Stimulated activated naive B cell treated with anti-CD40 and anti-IgM and Interleukin-4, amounts not matched to agents 10 μg/mL and 1 μg/mL and 100 μg/mL, for 72 hours (primary cell): ENCODE measurements at regions not wholly inside any gene's neighbourhood (a gene's known extent, or its start where the extent isn't known, plus 50 kb on each side); places are given as distances from the start of the nearest gene placed in this dataset.
"Not testable (repeated sequence)": the region's sequence is repeated elsewhere in the genome, so short reads cannot be mapped to it uniquely, and the experiment has no call there.

Experiments
- ATAC-seq, 2 donors: fragments of 150-1000 bp; cut with Tn5 transposase; replicated peaks; 2 replicates each; pipeline ENCODE4 v1.10.0; 2021; ENCODE audit warnings: moderate library complexity in 1 of 2
- DNase-seq: peaks from one replicate; pipeline ENCODE4 v3.0.0; 2021
- H3K27ac Mint-ChIP-seq: one replicate; pipeline ENCODE4 v1.8.0; 2022; ENCODE audit warnings: mild to moderate bottlenecking, mixed read lengths
- H3K27me3 Mint-ChIP-seq, 2 donors: one replicate each; pipeline ENCODE4 v1.8.0; 2022; ENCODE audit warnings: mixed read lengths in 2 of 2
- H3K36me3 Mint-ChIP-seq, 2 donors: one replicate each; pipeline ENCODE4 v1.8.0; 2022; ENCODE audit warnings: mixed read lengths in 2 of 2, mild to moderate bottlenecking in 1 of 2
- H3K4me1 Mint-ChIP-seq, 2 donors: one replicate each; pipeline ENCODE4 v1.8.0; 2022; ENCODE audit warnings: mixed read lengths in 2 of 2, mild to moderate bottlenecking in 1 of 2
- H3K4me3 Mint-ChIP-seq, 2 donors: one replicate each; pipeline ENCODE4 v1.8.0; 2022; ENCODE audit warnings: mild to moderate bottlenecking in 2 of 2, mixed read lengths in 2 of 2, moderate library complexity in 1 of 2
- H3K9me3 Mint-ChIP-seq, 2 donors: one replicate each; pipeline ENCODE4 v1.8.0; 2022; ENCODE audit warnings: mixed read lengths in 2 of 2, mild to moderate bottlenecking in 1 of 2

- Mint-ChIP-seq H3K4me1 (no peaks in the 10 kb centered on the region), H3K27ac (no peak overlapping the region), H3K9me3 (no peaks in the 10 kb centered on the region), H3K4me3 (no peak overlapping the region), H3K36me3 (no peaks in the 10 kb centered on the region), H3K27me3 (peaks cover 14 to 25% of the 10 kb centered on the region in 2 donors)
- no peak for DNase-seq
- ATAC-seq: no peak
Observed at GRCh38 chr9:96065482-96066251, 190.2 kb downstream of the ERCC6L2 start.

- H3K27ac Mint-ChIP-seq: no peak overlapping the region
Observed at GRCh38 chr9:96064826-96065481, 189.5 kb downstream of the ERCC6L2 start.

DNA sequence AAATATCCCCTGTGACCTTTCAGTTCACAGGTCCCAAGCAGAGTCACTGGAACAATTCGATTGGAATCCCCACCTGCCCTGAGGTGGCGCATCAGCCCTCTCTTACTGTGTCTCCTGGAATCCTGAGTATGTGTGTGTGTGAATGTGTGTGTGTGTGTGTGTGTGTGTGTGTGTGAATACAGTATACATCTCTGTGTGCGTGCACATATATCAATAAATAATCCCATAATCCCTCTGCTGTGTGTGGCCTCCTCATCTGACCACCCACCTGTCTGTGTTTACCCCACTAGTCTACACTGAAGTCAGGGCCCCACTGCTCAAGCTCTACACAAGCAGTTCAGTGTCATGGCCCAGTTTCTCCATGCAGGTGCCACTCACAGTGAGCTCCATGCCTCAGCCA, 187.4 kb downstream of the ERCC6L2 start:
- H3K9me3 Mint-ChIP-seq: peaks cover 2 to 4% of the 10 kb centered on the region in 2 donors
- DNase-seq: no peak
- no peak for ATAC-seq
- H3K36me3 Mint-ChIP-seq: no peaks in the 10 kb centered on the region
- peaks cover 8 to 38% of the 10 kb centered on the region in 2 donors for H3K27me3 Mint-ChIP-seq
- no peak overlapping the region for H3K4me3 Mint-ChIP-seq
- H3K4me1 Mint-ChIP-seq: no peaks in the 10 kb centered on the region
- no peak overlapping the region for H3K27ac Mint-ChIP-seq

More at GRCh38 chr9:96064826-96065481, 189.5 kb downstream of the ERCC6L2 start:
- ATAC-seq: no peak
- no peak overlapping the region for H3K4me3 Mint-ChIP-seq
- peaks cover 11 to 26% of the 10 kb centered on the region in 2 donors for H3K27me3 Mint-ChIP-seq
- no peak for DNase-seq
- H3K4me1 Mint-ChIP-seq: no peaks in the 10 kb centered on the region
- H3K9me3 Mint-ChIP-seq: no peaks in the 10 kb centered on the region
- H3K36me3 Mint-ChIP-seq: no peaks in the 10 kb centered on the region

- no peaks in the 10 kb centered on the region for H3K4me1 Mint-ChIP-seq
- H3K9me3 Mint-ChIP-seq: peaks cover 2 to 4% of the 10 kb centered on the region in 2 donors
- no peak overlapping the region for H3K4me3 Mint-ChIP-seq
- no peak for ATAC-seq
- H3K27me3 Mint-ChIP-seq: peaks cover 8 to 42% of the 10 kb centered on the region in 2 donors
- no peak for DNase-seq
- H3K36me3 Mint-ChIP-seq: no peaks in the 10 kb centered on the region
- no peak overlapping the region for H3K27ac Mint-ChIP-seq
Observed at GRCh38 chr9:96062031-96062430, 186.5 kb downstream of the ERCC6L2 start.

- Mint-ChIP-seq H3K27me3 (peaks cover 8 to 42% of the 10 kb centered on the region in 2 donors), H3K4me1 (no peaks in the 10 kb centered on the region), H3K9me3 (peaks cover 3 to 4% of the 10 kb centered on the region in 2 donors), H3K36me3 (no peaks in the 10 kb centered on the region), H3K4me3 (no peak overlapping the region), H3K27ac (no peak overlapping the region)
- ATAC-seq (peak in 1 of 2 donors; percentile 34), DNase-seq (no peak)
Observed at GRCh38 chr9:96061293-96061987, 185.9 kb downstream of the ERCC6L2 start.

DNA sequence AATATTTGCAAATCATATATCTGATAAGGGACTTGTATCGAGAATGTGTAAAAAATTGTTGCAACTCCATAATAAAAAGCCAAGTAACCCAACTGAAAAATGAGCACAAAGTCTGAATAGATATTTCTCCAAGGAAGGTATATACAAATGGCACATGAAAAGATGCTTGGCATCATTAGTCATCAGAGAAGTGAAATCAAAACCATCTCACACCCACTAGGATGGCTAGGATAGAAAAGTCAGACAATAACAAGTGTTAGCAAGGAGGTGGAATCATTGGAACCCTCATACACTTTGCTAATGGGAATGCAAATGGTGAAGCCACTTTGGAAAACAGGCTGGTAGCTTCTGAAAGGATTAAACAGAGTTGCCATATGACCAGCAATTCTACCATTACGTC, 182.7 kb downstream of the ERCC6L2 start:
- Mint-ChIP-seq H3K36me3 (no peaks in the 10 kb centered on the region), H3K27ac (no peak overlapping the region), H3K27me3 (peaks cover 11 to 48% of the 10 kb centered on the region in 2 donors), H3K9me3 (peaks cover 7 to 10% of the 10 kb centered on the region in 2 donors), H3K4me1 (no peaks in the 10 kb centered on the region), H3K4me3 (no peak overlapping the region)
- ATAC-seq (no peak), DNase-seq (no peak)

DNA sequence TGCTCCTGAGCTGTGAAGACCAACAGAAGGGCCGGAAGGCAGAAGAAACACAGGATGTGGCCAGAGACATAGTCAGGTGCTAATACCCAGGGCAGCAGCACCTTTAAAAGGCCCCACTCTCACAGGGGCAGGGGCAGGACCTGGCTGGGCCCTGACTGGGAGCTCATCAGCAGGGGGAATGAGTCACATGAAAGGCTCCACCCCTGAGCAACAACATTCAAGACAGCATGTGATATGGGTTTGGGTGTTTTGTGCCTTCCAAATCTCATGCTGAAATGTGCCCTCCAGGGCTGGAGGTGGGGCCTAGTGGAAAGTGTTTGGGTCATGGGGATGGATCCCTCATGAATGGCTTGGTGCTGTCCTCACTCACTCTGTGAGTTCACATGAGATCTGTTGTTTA, 181.7 kb downstream of the ERCC6L2 start:
- Mint-ChIP-seq H3K27ac (no peak overlapping the region), H3K27me3 (peaks cover 10 to 51% of the 10 kb centered on the region in 2 donors), H3K36me3 (no peaks in the 10 kb centered on the region), H3K9me3 (peaks cover 7 to 10% of the 10 kb centered on the region in 2 donors), H3K4me1 (no peaks in the 10 kb centered on the region), H3K4me3 (no peak overlapping the region)
- ATAC-seq (no peak), DNase-seq (no peak)

GRCh38 chr9:96056226-96056625, 180.7 kb downstream of the ERCC6L2 start:
- no peak for ATAC-seq
- Mint-ChIP-seq H3K27me3 (peaks cover 6 to 45% of the 10 kb centered on the region in 2 donors), H3K9me3 (peaks cover 9 to 13% of the 10 kb centered on the region in 2 donors), H3K4me3 (no peak overlapping the region), H3K36me3 (no peaks in the 10 kb centered on the region), H3K27ac (no peak overlapping the region), H3K4me1 (no peaks in the 10 kb centered on the region)
- no peak for DNase-seq

GRCh38 chr9:96054248-96054647, 178.8 kb downstream of the ERCC6L2 start:
- peaks cover 15 to 46% of the 10 kb centered on the region in 2 donors for H3K27me3 Mint-ChIP-seq
- peaks cover 11 to 13% of the 10 kb centered on the region in 2 donors for H3K9me3 Mint-ChIP-seq
- DNase-seq, H3K4me1 Mint-ChIP-seq, H3K27ac Mint-ChIP-seq, H3K4me3 Mint-ChIP-seq, H3K36me3 Mint-ChIP-seq, ATAC-seq: not testable (repeated sequence)

- Mint-ChIP-seq H3K36me3 (no peaks in the 10 kb centered on the region), H3K9me3 (peaks cover 9% of the 10 kb centered on the region in 2 donors)
Observed at GRCh38 chr9:96052686-96053085, 177.2 kb downstream of the ERCC6L2 start.

GRCh38 chr9:96051423-96051822, 175.9 kb downstream of the ERCC6L2 start:
- no peak for ATAC-seq
- no peak overlapping the region for H3K27ac Mint-ChIP-seq
- H3K36me3 Mint-ChIP-seq: no peaks in the 10 kb centered on the region
- H3K4me1 Mint-ChIP-seq: peaks cover 1 to 6% of the 10 kb centered on the region in 2 donors
- H3K4me3 Mint-ChIP-seq: no peak overlapping the region
- peaks cover 27 to 45% of the 10 kb centered on the region in 2 donors for H3K27me3 Mint-ChIP-seq
- DNase-seq: no peak
- H3K9me3 Mint-ChIP-seq: peaks cover 8 to 9% of the 10 kb centered on the region in 2 donors

More at GRCh38 chr9:96052686-96053085, 177.2 kb downstream of the ERCC6L2 start:
- H3K4me1 Mint-ChIP-seq: peaks cover 1 to 6% of the 10 kb centered on the region in 2 donors
- DNase-seq (no peak), ATAC-seq (no peak)
- H3K4me3 Mint-ChIP-seq: no peak overlapping the region
- H3K27me3 Mint-ChIP-seq: peaks cover 20 to 40% of the 10 kb centered on the region in 2 donors
- H3K27ac Mint-ChIP-seq: no peak overlapping the region

DNA sequence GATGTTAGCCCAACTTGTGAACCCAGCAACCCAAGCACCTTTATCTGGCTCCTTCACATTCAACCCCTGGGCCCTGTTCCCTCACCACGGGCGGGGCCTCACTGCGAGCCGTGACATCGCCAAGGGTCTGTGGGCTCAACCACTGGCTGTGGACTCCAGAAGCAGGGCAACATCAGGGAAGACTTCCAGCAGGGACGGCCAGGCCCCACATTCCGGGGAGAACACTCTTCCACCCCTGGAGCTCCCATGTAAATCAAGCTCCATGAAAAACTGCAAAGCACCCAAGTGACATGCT, 175.3 kb downstream of the ERCC6L2 start:
- Mint-ChIP-seq H3K4me1 (peaks cover 1 to 6% of the 10 kb centered on the region in 2 donors), H3K27me3 (peaks cover 29 to 49% of the 10 kb centered on the region in 2 donors), H3K36me3 (no peaks in the 10 kb centered on the region), H3K27ac (no peak overlapping the region), H3K9me3 (peaks cover 8 to 9% of the 10 kb centered on the region in 2 donors), H3K4me3 (no peak overlapping the region)
- ATAC-seq (no peak), DNase-seq (no peak)

GRCh38 chr9:96050048-96050860, 174.8 kb downstream of the ERCC6L2 start:
- DNase-seq (no peak), ATAC-seq (no peak)
- peaks cover 29 to 48% of the 10 kb centered on the region in 2 donors for H3K27me3 Mint-ChIP-seq
- H3K36me3 Mint-ChIP-seq: no peaks in the 10 kb centered on the region
- no peak overlapping the region for H3K4me3 Mint-ChIP-seq
- H3K4me1 Mint-ChIP-seq: peaks cover 1 to 6% of the 10 kb centered on the region in 2 donors
- peaks cover 8 to 9% of the 10 kb centered on the region in 2 donors for H3K9me3 Mint-ChIP-seq
- H3K27ac Mint-ChIP-seq: no peak overlapping the region
